Right lobe of liver (tissue), 6 donors: ENCODE measurements at regions not wholly inside any gene's neighbourhood (a gene's known extent, or its start where the extent isn't known, plus 50 kb on each side); places are given as distances from the start of the nearest gene placed in this dataset.
"Not testable (repeated sequence)": the region's sequence is repeated elsewhere in the genome, so short reads cannot be mapped to it uniquely, and the experiment has no call there.

ENCODE experiments used
- ATAC-seq, 4 donors: fragments of 200-7000 bp; cut with Tn5 transposase; one replicate each; pipeline ENCODE4 v1.9.1; 2020; ENCODE audit warnings: mild to moderate bottlenecking in 4 of 4, moderate library complexity in 4 of 4
- DNase-seq, 3 donors: peaks; one replicate each; pipeline ENCODE4 v3.0.0-alpha.2; 2020
- H3K27ac ChIP-seq, 3 donors: fragments of 200-600 bp; one replicate each; pipeline ENCODE4 v1.8.0; 2022
- H3K27me3 ChIP-seq, 2 donors: fragments of 200-600 bp; one replicate each; pipeline ENCODE4 v1.8.0; 2022
- H3K36me3 ChIP-seq, 4 donors: fragments of 200-600 bp; sonication (generic) in 1 of 4; one replicate each; pipeline versions ENCODE4 v1.5.1 to v1.8.0; 2017 to 2022; ENCODE audit warnings: control low read depth in 1 of 4
- H3K4me1 ChIP-seq, 4 donors: fragments of 200-600 bp; sonication (generic) in 1 of 4; one replicate each; pipeline versions ENCODE4 v1.5.1 to v1.8.0; 2017 to 2022; ENCODE audit warnings: control low read depth in 1 of 4
- H3K4me3 ChIP-seq, 3 donors: fragments of 200-600 bp; one replicate each; pipeline ENCODE4 v1.8.0; 2022
- H3K9me3 ChIP-seq, 4 donors: fragments of 200-600 bp; sonication (generic) in 1 of 4; one replicate each; pipeline versions ENCODE4 v1.5.1 to v1.8.0; 2017 to 2022; ENCODE audit warnings: control low read depth in 1 of 4
- WGBS: methylation state at CpG from one replicate; pipeline ENCODE4 v1.1.6; 2018; ENCODE audit warnings: low coverage, low lambda C conversion rate; ENCODE audit not compliant: insufficient coverage; ENCODE audit errors: missing lambda C conversion rate; 5-methylcytosine and 5-hydroxymethylcytosine counted together
- intact Hi-C, 2 donors: fragments of 100-400 bp; cut with DNase I; formaldehyde crosslinking; loops; one replicate each; pipeline versions ENCODE4 v1.11.2 to v1.14.1; 2022
- donor health status: DM: no; HTN: yes; CAD: no.
- donor health status: DM: no; HTN: no; CAD: no.
- donor health status: DM: no; HTN: no; CAD: no.
- donor health status: DM: no; HTN: yes; CAD: no.
- donor health status: DM: no; HTN: yes; CAD: no.

- H3K27ac ChIP-seq, H3K27me3 ChIP-seq, ATAC-seq, DNase-seq, H3K4me1 ChIP-seq, intact Hi-C loops, H3K9me3 ChIP-seq, H3K36me3 ChIP-seq, H3K4me3 ChIP-seq: not testable (repeated sequence)
- 60% methylated on average over 1 of the region's 8 CpGs for WGBS
Measured at GRCh38 chr2:90250350-90250749, 1558.9 kb downstream of the RPIA start.

- intact Hi-C loops, H3K27me3 ChIP-seq, H3K9me3 ChIP-seq, H3K4me3 ChIP-seq, H3K4me1 ChIP-seq, ATAC-seq, H3K27ac ChIP-seq, H3K36me3 ChIP-seq: not testable (repeated sequence)
- 17% methylated on average over 2 of the region's 2 CpGs for WGBS
- peak in 1 of 3 donors; percentile 45 for DNase-seq
Measured at GRCh38 chr2:90251576-90251975, 1560.1 kb downstream of the RPIA start.

GRCh38 chr2:90253306-90253705 lies 1561.8 kb downstream of the RPIA start:
- intact Hi-C loops, ATAC-seq: not testable (repeated sequence)

GRCh38 chr2:90266888-90267287 lies 1575.4 kb downstream of the RPIA start:
- DNase-seq, intact Hi-C loops: not testable (repeated sequence)
- WGBS = no CpG with 5 or more reads among the region's 1 CpG

More at GRCh38 chr2:90253306-90253705, 1561.8 kb downstream of the RPIA start:
- not testable (repeated sequence) for H3K27ac ChIP-seq, H3K9me3 ChIP-seq, H3K4me1 ChIP-seq, H3K4me3 ChIP-seq, H3K27me3 ChIP-seq, DNase-seq, H3K36me3 ChIP-seq
- WGBS = 83% methylated on average over 7 of the region's 8 CpGs

GRCh38 chr2:90287751-90288150 lies 1596.3 kb downstream of the RPIA start:
- intact Hi-C loops, DNase-seq, H3K4me1 ChIP-seq, ATAC-seq, H3K36me3 ChIP-seq, H3K9me3 ChIP-seq, H3K27ac ChIP-seq, H3K4me3 ChIP-seq, H3K27me3 ChIP-seq: not testable (repeated sequence)

More at GRCh38 chr2:90266888-90267287, 1575.4 kb downstream of the RPIA start:
- H3K9me3 ChIP-seq, ATAC-seq, H3K36me3 ChIP-seq, H3K27ac ChIP-seq, H3K4me3 ChIP-seq, H3K4me1 ChIP-seq, H3K27me3 ChIP-seq: not testable (repeated sequence)

GRCh38 chr2:90288396-90288795 lies 1596.9 kb downstream of the RPIA start:
- H3K4me3 ChIP-seq, H3K27ac ChIP-seq, H3K36me3 ChIP-seq, intact Hi-C loops, H3K4me1 ChIP-seq, H3K27me3 ChIP-seq, ATAC-seq, H3K9me3 ChIP-seq: not testable (repeated sequence)
- no CpG with 5 or more reads among the region's 7 CpGs for WGBS
- peak in 1 of 3 donors; percentile 20 for DNase-seq

- WGBS = 61% methylated on average over 2 of the region's 6 CpGs
- H3K36me3 ChIP-seq, intact Hi-C loops, H3K4me1 ChIP-seq, H3K27me3 ChIP-seq, H3K9me3 ChIP-seq, H3K4me3 ChIP-seq, H3K27ac ChIP-seq, ATAC-seq: not testable (repeated sequence)
- DNase-seq = peak in 1 of 3 donors; percentile 12
Measured at GRCh38 chr2:90289291-90289980, 1598.0 kb downstream of the RPIA start.

- H3K4me3 ChIP-seq, DNase-seq, intact Hi-C loops, H3K27me3 ChIP-seq, H3K27ac ChIP-seq, H3K9me3 ChIP-seq, H3K36me3 ChIP-seq, H3K4me1 ChIP-seq, ATAC-seq: not testable (repeated sequence)
- 67% methylated on average over 5 of the region's 5 CpGs for WGBS
Measured at GRCh38 chr2:90290701-90291100, 1599.2 kb downstream of the RPIA start.

- peak in 2 of 3 donors; percentile 31 to 59 for DNase-seq
- ATAC-seq = peak in 1 of 4 donors; percentile 68
- WGBS = 45% methylated on average over 5 of the region's 5 CpGs
Measured at GRCh38 chr2:90291168-90291883, 1599.9 kb downstream of the RPIA start.

GRCh38 chr2:90291934-90292333 lies 1600.5 kb downstream of the RPIA start:
- DNase-seq = peak in 1 of 3 donors; percentile 19
- intact Hi-C loops, H3K9me3 ChIP-seq, ATAC-seq, H3K27ac ChIP-seq, H3K27me3 ChIP-seq, H3K4me3 ChIP-seq, H3K36me3 ChIP-seq, H3K4me1 ChIP-seq: not testable (repeated sequence)
- WGBS = 50% methylated on average over 1 of the region's 1 CpG

More at GRCh38 chr2:90291168-90291883, 1599.9 kb downstream of the RPIA start:
- H3K36me3 ChIP-seq, H3K4me3 ChIP-seq, H3K4me1 ChIP-seq, H3K27me3 ChIP-seq, H3K27ac ChIP-seq, H3K9me3 ChIP-seq, intact Hi-C loops: not testable (repeated sequence)

GRCh38 chr2:90292451-90292850 lies 1601.0 kb downstream of the RPIA start:
- H3K4me1 ChIP-seq, H3K9me3 ChIP-seq, H3K36me3 ChIP-seq, H3K4me3 ChIP-seq, DNase-seq, intact Hi-C loops, ATAC-seq, H3K27me3 ChIP-seq, H3K27ac ChIP-seq: not testable (repeated sequence)
- WGBS = 40% methylated on average over 2 of the region's 4 CpGs
